Pulmonary artery endothelial cell (primary cell): ENCODE measurements at regions not wholly inside any gene's neighbourhood (a gene's known extent, or its start where the extent isn't known, plus 50 kb on each side); places are given as distances from the start of the nearest gene placed in this dataset.

Experiments used
- DNase-seq: peaks from one replicate; pipeline ENCODE4 v3.0.0-alpha.2; 2011; ENCODE audit warnings: low read depth, low spot score

DNA sequence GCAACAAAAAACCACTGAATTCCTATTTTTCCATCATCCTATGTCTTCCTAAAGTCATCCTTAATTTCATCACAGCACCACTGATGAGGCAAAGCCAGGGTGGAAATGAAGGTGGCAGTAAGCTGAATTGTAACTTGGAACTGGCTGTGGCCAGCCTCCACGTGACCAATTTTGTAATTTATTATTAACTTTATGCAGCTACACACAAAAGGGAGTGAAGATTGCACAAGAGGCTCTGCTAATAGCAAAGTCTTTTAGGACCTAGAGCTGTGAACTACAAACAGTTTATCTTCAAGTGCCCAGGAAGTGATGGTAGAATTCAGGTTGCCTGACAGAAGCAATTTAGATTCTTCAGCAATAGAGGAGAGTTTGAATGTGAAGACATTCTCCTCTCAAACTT is 176.4 kb downstream of the CCDC71L start:
- DNase-seq: no peak

DNA sequence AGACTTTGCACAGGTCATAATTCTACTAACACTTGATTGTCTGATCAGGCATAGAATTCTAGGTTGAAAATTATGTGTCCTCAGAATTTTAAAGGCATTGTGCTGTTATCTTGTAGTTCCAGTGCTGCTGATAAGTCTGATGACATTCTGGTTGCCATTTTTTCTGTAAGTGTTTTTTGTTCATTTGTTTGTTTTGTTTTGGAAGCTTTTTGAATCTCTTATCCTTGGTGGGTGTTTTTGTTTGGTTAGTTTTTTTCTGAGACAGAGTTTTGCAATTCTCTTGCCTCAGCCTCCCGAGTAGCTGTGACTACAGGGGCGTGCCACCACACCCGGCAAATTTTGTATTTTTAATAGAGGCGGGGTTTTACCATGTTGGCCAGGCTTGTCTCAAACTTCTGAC is 178.9 kb downstream of the CCDC71L start:
- DNase-seq: no peak

- no peak for DNase-seq
Measured at GRCh38 chr7:106480616-106481031, 180.3 kb downstream of the CCDC71L start.

- no peak for DNase-seq
Measured at GRCh38 chr7:106480161-106480579, 180.8 kb downstream of the CCDC71L start.

- no peak for DNase-seq
Measured at GRCh38 chr7:106476751-106477150, 184.2 kb downstream of the CCDC71L start.

- no peak for DNase-seq
Measured at GRCh38 chr7:106472741-106473140, 188.0 kb upstream of the NAMPT start.

- DNase-seq: no peak
Measured at GRCh38 chr7:106471686-106472440, 187.1 kb upstream of the NAMPT start.

- DNase-seq: no peak
Measured at GRCh38 chr7:106471021-106471420, 186.2 kb upstream of the NAMPT start.

DNA sequence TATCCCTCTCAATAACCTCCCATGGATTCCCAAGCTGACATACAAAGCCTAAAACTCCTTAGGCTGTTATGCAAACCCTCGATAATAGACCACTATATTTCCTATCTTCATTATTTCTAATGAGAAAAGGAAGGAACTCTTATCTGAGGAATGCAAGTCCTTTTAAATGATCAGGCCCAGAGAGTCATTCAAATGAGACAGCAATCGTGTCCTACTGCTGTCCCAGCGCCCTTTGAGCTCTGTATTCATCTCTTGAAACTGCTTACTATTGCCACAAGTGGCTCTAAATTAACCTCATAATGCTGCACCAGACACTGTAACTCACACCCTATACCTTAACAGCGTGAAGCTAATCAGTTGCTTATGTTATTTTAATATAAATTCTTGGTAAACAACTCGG is 182.1 kb upstream of the NAMPT start:
- DNase-seq: no peak

- DNase-seq: no peak
Measured at GRCh38 chr7:106465704-106466468, 181.1 kb upstream of the NAMPT start.

DNA sequence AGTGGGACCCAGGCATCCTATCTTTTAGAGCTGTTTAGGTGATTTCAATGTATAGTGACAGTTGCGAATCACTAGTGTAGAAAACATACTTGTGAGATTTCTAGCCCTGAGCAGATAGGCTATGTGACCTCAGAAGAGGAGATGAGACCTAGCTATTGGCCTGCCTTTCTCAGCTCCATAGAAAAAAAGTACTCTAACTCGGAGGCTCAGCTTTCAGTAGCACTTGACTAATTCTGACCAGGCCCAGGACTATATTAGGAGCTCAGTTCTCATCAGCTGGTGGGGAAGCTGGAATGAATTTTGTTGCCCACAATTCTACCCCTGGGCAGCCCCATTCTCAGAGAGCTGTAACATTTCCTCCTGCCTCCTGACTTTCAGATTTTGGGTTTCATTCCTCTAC is 179.9 kb upstream of the NAMPT start:
- no peak for DNase-seq

- DNase-seq: no peak
Measured at GRCh38 chr7:106463851-106464611, 179.2 kb upstream of the NAMPT start.

GRCh38 chr7:106462914-106463482 is 178.2 kb upstream of the NAMPT start:
- no peak for DNase-seq

- DNase-seq: no peak
Measured at GRCh38 chr7:106462365-106462859, 177.6 kb upstream of the NAMPT start.

DNA sequence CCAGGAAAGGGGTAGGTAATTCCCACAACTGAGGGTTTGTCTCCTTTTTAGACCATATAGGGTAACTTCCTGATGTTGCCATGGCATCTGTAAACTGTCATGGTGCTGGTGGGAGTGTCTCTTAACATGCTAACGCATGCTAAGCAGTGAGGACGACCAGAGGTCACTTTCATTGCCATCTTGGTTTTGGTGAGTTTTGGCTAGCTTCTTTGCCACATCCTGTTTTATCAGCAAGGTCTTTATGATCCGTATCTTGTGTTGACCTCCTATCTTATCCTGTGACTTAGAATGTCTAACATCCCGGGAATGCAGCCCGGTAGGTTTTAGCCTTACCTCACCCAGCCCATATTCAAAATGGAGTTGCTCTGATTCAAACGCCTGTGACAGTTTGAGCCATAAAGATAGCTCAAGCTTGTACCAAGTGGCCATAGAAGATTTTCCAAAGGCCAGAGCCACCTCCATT is 176.0 kb upstream of the NAMPT start:
- DNase-seq: no peak

- DNase-seq: no peak
Measured at GRCh38 chr7:106459397-106460072, 174.8 kb upstream of the NAMPT start.

- no peak for DNase-seq
Measured at GRCh38 chr7:106457678-106458077, 172.9 kb upstream of the NAMPT start.

DNA sequence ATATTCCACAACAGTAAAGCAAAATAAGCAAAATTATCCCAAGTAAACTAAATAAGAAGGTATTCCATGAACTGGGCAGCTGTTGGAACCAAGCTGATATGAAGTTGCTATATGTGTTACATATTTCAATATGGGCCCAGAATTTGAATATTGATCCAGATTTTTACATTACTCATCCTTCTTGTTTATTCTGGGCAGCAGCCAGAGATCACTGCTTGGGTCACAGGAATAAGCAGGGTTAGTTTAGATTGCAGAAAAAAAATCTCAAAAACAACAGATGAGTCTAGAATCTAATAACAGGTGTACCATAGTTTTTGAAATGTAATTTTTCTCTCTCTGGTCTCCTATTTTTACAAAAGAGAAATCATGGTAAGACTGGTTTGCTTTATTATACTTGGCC is 171.5 kb upstream of the NAMPT start:
- DNase-seq: no peak

DNA sequence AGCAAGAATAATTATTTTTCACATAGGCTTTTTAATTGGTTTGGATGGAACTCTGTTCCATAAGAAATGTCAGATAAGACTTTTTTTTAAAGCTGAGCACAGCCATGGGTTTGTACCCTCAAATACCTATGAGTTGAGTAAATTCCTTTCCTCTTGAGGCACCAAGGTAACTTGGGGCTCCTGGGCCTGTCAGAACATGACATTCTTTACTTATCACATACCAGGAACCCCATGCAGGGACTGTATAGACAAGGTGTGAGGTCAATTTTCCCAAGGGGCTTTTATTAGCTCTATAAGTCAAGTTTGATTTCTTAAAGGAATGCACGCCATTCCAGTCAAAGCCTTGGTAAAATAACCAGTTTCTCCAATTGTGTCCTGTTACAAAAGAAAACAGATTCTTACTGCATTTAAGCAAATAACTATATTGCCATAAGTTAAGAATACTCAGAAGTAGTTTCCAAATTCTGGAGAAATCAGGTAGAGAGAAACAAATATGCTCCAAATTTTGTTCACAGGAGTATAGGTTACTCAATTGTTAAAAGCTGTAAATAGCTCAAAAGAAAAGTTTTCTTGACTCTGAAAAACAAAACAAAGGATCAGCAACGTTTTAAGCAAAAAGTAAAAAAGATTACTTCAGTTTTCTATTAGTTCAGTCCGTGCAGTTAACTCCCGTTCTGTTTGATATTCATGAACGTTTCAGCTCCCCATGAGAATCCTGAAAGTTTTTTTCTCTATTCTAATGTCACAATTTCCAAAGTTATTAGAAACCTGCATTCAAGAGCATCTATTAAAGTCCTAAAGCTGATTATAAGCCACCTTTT is 167.5 kb upstream of the NAMPT start:
- DNase-seq: no peak

DNA sequence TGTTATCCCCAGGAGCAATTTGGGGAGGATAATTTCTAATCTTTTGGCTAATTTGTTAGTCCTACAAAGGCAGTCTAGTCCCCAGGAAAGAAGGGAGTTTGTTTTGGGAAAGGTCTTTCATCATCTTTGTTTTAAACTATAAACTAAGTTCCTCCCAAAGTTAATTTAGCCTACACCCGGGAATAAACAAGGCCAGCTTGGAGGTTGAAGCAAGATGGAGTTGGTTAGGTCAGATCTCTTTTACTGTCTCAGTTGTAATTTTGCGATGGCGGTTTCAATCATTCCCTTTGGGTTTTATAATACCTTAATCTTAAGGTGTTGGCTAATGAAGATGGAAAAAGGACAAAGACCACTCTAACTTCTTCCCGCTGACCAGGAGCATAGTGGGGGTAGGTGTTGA is 166.4 kb upstream of the NAMPT start:
- no peak for DNase-seq
